IPS-18a (cell line): ENCODE measurements at regions not wholly inside any gene's neighbourhood (a gene's known extent, or its start where the extent isn't known, plus 50 kb on each side); places are given as distances from the start of the nearest gene placed in this dataset.

Experiments used
- H3K27ac ChIP-seq: one replicate; pipeline ENCODE4 v1.5.1; 2013; ENCODE audit warnings: low read length
- H3K27me3 ChIP-seq: one replicate; pipeline ENCODE4 v1.6.1; 2013; ENCODE audit warnings: mild to moderate bottlenecking, low read length; ENCODE audit not compliant: control insufficient read depth, insufficient read depth
- H3K36me3 ChIP-seq: one replicate; pipeline ENCODE4 v1.6.1; 2013; ENCODE audit warnings: low read depth, low read length; ENCODE audit not compliant: control insufficient read depth
- H3K4me1 ChIP-seq: one replicate; pipeline ENCODE4 v1.6.1; 2013; ENCODE audit warnings: low read depth, low read length; ENCODE audit not compliant: control insufficient read depth
- H3K4me3 ChIP-seq: one replicate; pipeline ENCODE4 v1.5.1; 2013; ENCODE audit warnings: low read length
- H3K9ac ChIP-seq: one replicate; pipeline ENCODE4 v1.6.1; 2013; ENCODE audit warnings: mild to moderate bottlenecking, low read length, moderate library complexity
- H3K9me3 ChIP-seq: one replicate; pipeline ENCODE4 v1.6.1; 2013; ENCODE audit warnings: low read depth, low read length; ENCODE audit not compliant: control insufficient read depth

DNA sequence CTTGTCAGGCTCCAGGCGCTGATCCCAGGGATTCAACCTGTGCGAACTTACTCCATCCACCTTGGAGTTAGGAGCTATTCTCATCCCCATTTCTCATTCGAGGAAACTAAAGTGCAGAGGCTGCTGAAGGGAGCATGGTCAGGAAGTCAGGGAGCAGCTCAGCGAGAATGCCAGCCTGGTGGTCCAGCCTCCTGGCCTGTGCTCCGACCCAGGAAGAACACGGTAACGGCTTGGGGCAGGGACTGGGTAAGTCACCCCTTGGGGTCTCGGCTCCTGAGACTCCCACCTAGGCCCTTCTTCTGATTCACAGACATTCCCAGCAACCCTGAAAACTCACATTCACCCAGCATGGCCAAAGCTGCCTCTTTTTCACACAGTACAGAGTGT, 132.8 kb downstream of the CRYBB2 start:
- H3K36me3 ChIP-seq: peaks cover 24% of the 10 kb centered on the region
- no peaks in the 10 kb centered on the region for H3K9me3 ChIP-seq
- no peak overlapping the region for H3K9ac ChIP-seq
- no peaks in the 10 kb centered on the region for H3K4me1 ChIP-seq
- no peaks in the 10 kb centered on the region for H3K27me3 ChIP-seq
- H3K4me3 ChIP-seq: no peak overlapping the region
- no peak overlapping the region for H3K27ac ChIP-seq

GRCh38 chr22:25353516-25354445, 134.3 kb downstream of the CRYBB2 start:
- Histone ChIP-seq H3K27ac (no peak overlapping the region), H3K4me1 (no peaks in the 10 kb centered on the region), H3K4me3 (no peak overlapping the region), H3K27me3 (no peaks in the 10 kb centered on the region), H3K36me3 (peaks cover 30% of the 10 kb centered on the region), H3K9ac (no peak overlapping the region), H3K9me3 (no peaks in the 10 kb centered on the region)

DNA sequence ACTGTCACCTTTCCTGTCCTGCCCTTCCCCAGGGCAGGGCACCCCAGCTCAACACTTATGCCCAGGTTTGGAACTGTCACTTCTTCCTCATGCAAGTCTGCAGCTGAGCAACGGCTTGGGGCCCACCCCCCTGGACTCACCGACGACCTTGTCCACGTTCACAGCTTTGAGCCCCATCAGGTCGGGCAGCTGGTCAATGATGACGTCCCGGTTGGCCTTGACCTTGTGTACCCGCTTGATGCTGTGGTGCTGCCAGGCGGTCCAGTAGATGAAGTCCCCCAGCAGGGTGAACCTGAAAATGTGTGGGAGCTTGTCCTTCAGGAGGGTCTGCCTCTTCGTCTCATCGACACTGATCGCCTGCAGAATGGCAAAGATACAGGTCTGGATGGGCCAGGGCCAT, 135.0 kb downstream of the CRYBB2 start:
- H3K27me3 ChIP-seq: no peaks in the 10 kb centered on the region
- H3K4me1 ChIP-seq: no peaks in the 10 kb centered on the region
- H3K36me3 ChIP-seq: peaks cover 30% of the 10 kb centered on the region
- H3K9ac ChIP-seq: no peak overlapping the region
- no peak overlapping the region for H3K4me3 ChIP-seq
- no peak overlapping the region for H3K27ac ChIP-seq
- no peaks in the 10 kb centered on the region for H3K9me3 ChIP-seq

DNA sequence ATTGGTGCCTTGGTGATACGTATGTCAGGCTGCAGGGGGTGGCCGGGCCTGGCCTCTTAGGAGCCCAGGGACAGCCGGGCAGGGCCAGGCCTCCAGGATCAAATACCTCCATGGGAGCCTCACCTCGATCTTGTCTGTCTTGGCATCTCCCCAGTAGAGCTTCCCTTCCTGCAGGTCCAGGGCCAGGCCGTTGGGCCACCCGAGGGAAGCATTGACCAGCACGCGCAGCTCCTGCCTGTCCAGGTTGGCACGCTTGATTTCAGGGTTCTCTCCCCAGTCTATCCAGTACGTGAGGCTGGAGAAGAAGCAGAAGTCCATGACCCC, 137.7 kb downstream of the CRYBB2 start:
- H3K36me3 ChIP-seq: peaks cover 20% of the 10 kb centered on the region

DNA sequence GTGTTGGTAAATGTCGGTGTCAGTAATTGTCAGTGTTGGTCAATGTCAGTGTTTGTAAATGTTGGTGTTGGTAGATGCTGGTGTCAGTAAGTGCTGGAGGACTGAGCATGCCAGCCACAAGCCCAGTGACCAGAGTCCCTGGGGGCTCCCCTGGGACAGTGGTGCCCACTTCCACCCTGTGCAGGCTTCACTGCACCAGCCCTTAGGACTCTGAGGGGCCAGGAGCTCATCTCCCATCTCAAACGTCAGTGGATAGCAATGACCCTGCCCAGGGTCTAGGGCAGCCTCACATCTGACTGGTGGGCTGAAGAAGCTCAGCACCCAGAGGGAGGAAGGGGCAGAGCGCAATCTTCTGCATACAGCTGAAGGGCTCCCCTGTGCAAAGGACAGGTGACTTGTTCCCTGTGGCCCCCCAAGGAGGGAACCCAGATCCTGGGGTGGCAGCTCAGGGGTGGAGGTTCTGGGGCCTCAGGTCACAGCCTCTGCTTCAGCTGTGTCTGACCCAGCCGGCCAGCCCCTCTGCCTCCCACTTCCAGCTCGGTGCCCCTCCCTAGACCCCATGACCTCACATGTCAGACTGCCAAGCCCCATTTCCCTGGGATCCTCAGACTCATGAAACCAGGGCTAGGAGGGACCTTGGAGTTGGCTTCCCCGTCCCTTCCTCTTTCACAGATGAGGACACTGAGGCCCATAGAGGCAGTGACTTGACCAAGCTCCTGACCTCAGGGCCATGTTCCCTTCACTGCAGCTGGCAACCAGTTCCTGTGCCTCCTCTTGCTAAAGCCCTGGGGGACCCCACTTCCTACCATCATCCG, 138.4 kb downstream of the CRYBB2 start:
- Histone ChIP-seq H3K4me3 (no peak overlapping the region), H3K9ac (no peak overlapping the region), H3K27ac (no peak overlapping the region), H3K4me1 (no peaks in the 10 kb centered on the region), H3K27me3 (no peaks in the 10 kb centered on the region), H3K9me3 (no peaks in the 10 kb centered on the region), H3K36me3 (peaks cover 18% of the 10 kb centered on the region)

More for the DNA sequence above, 137.7 kb downstream of the CRYBB2 start:
- H3K4me3 ChIP-seq: no peak overlapping the region
- H3K9me3 ChIP-seq: no peaks in the 10 kb centered on the region
- H3K4me1 ChIP-seq: no peaks in the 10 kb centered on the region
- H3K9ac ChIP-seq: no peak overlapping the region
- no peaks in the 10 kb centered on the region for H3K27me3 ChIP-seq
- H3K27ac ChIP-seq: no peak overlapping the region

GRCh38 chr22:25358421-25359170, 139.2 kb downstream of the CRYBB2 start:
- no peak overlapping the region for H3K4me3 ChIP-seq
- no peak overlapping the region for H3K27ac ChIP-seq
- peaks cover 18% of the 10 kb centered on the region for H3K36me3 ChIP-seq

GRCh38 chr22:25359601-25360261, 140.3 kb downstream of the CRYBB2 start:
- H3K4me1 ChIP-seq: no peaks in the 10 kb centered on the region
- peaks cover 8% of the 10 kb centered on the region for H3K36me3 ChIP-seq
- no peak overlapping the region for H3K9ac ChIP-seq

More at GRCh38 chr22:25358421-25359170, 139.2 kb downstream of the CRYBB2 start:
- H3K9ac ChIP-seq: no peak overlapping the region
- H3K4me1 ChIP-seq: no peaks in the 10 kb centered on the region
- no peaks in the 10 kb centered on the region for H3K9me3 ChIP-seq
- H3K27me3 ChIP-seq: no peaks in the 10 kb centered on the region

GRCh38 chr22:25360411-25360810, 141.0 kb downstream of the CRYBB2 start:
- no peaks in the 10 kb centered on the region for H3K9me3 ChIP-seq
- H3K9ac ChIP-seq: no peak overlapping the region
- H3K4me3 ChIP-seq: no peak overlapping the region
- H3K4me1 ChIP-seq: no peaks in the 10 kb centered on the region
- H3K27ac ChIP-seq: no peak overlapping the region
- H3K27me3 ChIP-seq: no peaks in the 10 kb centered on the region
- H3K36me3 ChIP-seq: peaks cover 8% of the 10 kb centered on the region

More at GRCh38 chr22:25359601-25360261, 140.3 kb downstream of the CRYBB2 start:
- no peaks in the 10 kb centered on the region for H3K27me3 ChIP-seq
- H3K27ac ChIP-seq: no peak overlapping the region
- no peaks in the 10 kb centered on the region for H3K9me3 ChIP-seq
- no peak overlapping the region for H3K4me3 ChIP-seq

DNA sequence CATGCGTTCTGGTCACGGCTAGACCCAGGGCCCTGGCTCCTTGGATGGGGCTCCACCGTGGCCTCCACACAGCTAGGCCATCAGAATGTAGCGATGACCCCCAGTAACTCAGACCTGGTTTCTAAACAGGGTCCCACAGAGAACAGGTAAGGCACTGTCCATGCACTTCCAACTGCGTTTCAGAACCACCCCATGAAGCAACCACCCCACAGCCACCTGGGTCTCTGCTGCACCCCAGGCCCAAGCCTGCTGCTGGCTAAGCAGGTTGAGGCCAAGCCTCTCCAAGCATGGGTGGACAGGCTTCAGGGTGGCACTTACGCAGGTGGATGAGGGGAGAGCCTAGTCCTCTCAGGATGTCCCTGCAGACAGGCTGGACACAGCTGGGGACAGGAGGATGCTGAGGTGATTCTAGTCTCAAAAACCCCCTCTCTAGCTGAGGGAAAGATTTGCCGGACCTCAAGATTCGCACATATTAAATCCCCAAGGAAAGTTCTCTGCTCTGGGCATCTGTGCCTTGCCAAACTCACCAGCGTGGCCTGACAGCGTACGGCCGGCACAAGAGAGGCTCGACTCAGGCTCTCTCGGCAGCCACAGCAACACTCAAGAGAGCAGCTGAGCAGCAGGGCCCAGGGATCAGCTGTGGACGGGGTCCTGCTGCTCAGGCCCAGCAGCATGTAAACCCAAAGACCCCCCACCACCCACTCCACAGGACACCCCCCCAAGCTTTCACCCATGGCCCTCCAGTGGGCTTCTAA, 141.6 kb downstream of the CRYBB2 start:
- Histone ChIP-seq H3K36me3 (peaks cover 8% of the 10 kb centered on the region), H3K4me3 (no peak overlapping the region), H3K27me3 (no peaks in the 10 kb centered on the region), H3K9ac (no peak overlapping the region), H3K27ac (no peak overlapping the region), H3K9me3 (no peaks in the 10 kb centered on the region), H3K4me1 (no peaks in the 10 kb centered on the region)

- Histone ChIP-seq H3K27ac (no peak overlapping the region), H3K9me3 (no peaks in the 10 kb centered on the region), H3K36me3 (peaks cover 8% of the 10 kb centered on the region), H3K9ac (no peak overlapping the region), H3K4me3 (no peak overlapping the region), H3K4me1 (no peaks in the 10 kb centered on the region), H3K27me3 (no peaks in the 10 kb centered on the region)
Measured at GRCh38 chr22:25361899-25362214, 142.4 kb downstream of the CRYBB2 start.
